HG02885 (cell line): ENCODE measurements at regions not wholly inside any gene's neighbourhood (a gene's known extent, or its start where the extent isn't known, plus 50 kb on each side); places are given as distances from the start of the nearest gene placed in this dataset.

Source experiments
- ATAC-seq: cut with Tn5 transposase; IDR thresholded peaks from one replicate; pipeline ENCODE4 v1.9.1; 2021; ENCODE audit warnings: mild to moderate bottlenecking; ENCODE audit not compliant: unreplicated experiment, poor library complexity

GRCh38 chr4:119937746-119938145 is 128.9 kb downstream of the MAD2L1 start:
- ATAC-seq = no peak

GRCh38 chr4:119933606-119934005 is 133.0 kb downstream of the MAD2L1 start:
- ATAC-seq = no peak

- ATAC-seq = no peak
Observed at GRCh38 chr4:119932277-119932676, 134.4 kb downstream of the MAD2L1 start.

- no peak for ATAC-seq
Observed at GRCh38 chr4:119930546-119930945, 136.1 kb downstream of the MAD2L1 start.

GRCh38 chr4:119921830-119922229 is 144.8 kb downstream of the MAD2L1 start:
- no peak for ATAC-seq

GRCh38 chr4:119906277-119906676 is 160.4 kb downstream of the MAD2L1 start:
- no peak for ATAC-seq

- ATAC-seq = no peak
Observed at GRCh38 chr4:119898211-119898610, 168.4 kb downstream of the MAD2L1 start.

- ATAC-seq = no peak
Observed at GRCh38 chr4:119897260-119897659, 169.4 kb downstream of the MAD2L1 start.

GRCh38 chr4:119894650-119895208 is 171.9 kb downstream of the MAD2L1 start:
- no peak for ATAC-seq

GRCh38 chr4:119873794-119874325 is 192.8 kb downstream of the MAD2L1 start:
- no peak for ATAC-seq

GRCh38 chr4:119873132-119873531 is 193.5 kb downstream of the MAD2L1 start:
- ATAC-seq = no peak

- ATAC-seq = no peak
Observed at GRCh38 chr4:119872371-119873016, 194.2 kb downstream of the MAD2L1 start.

GRCh38 chr4:119870856-119871255 is 195.8 kb downstream of the MAD2L1 start:
- ATAC-seq = no peak

GRCh38 chr4:119865789-119866188 is 200.9 kb downstream of the MAD2L1 start:
- ATAC-seq = no peak

GRCh38 chr4:119865389-119865788 is 201.3 kb downstream of the MAD2L1 start:
- no peak for ATAC-seq

- ATAC-seq = no peak
Observed at GRCh38 chr4:119861731-119862130, 204.9 kb downstream of the MAD2L1 start.

- ATAC-seq = no peak
Observed at GRCh38 chr4:119858176-119858575, 208.5 kb downstream of the MAD2L1 start.

- ATAC-seq = no peak
Observed at GRCh38 chr4:119854364-119854763, 212.3 kb downstream of the MAD2L1 start.

- ATAC-seq = no peak
Observed at GRCh38 chr4:119851649-119852048, 215.0 kb downstream of the MAD2L1 start.

- no peak for ATAC-seq
Observed at GRCh38 chr4:119841361-119841760, 212.8 kb upstream of the PDE5A start.

- ATAC-seq = no peak
Observed at GRCh38 chr4:119835613-119835910, 207.0 kb upstream of the PDE5A start.

GRCh38 chr4:119834906-119835612 is 206.5 kb upstream of the PDE5A start:
- ATAC-seq = no peak
